Psoas muscle (tissue), 7 donors: ENCODE measurements at regions not wholly inside any gene's neighbourhood (a gene's known extent, or its start where the extent isn't known, plus 50 kb on each side); places are given as distances from the start of the nearest gene placed in this dataset.

Experiments used
- ATAC-seq, 4 donors: fragments of 200-7000 bp; cut with Tn5 transposase; one replicate each; pipeline ENCODE4 v1.9.1; 2020; ENCODE audit warnings: moderate library complexity in 3 of 4, mild to moderate bottlenecking in 2 of 4
- DNase-seq, 2 donors: peaks; one replicate each; pipeline ENCODE4 v3.0.0-alpha.2; 2020
- H3K27ac ChIP-seq: fragments of 200-600 bp; one replicate; pipeline ENCODE4 v1.8.0; 2022
- H3K27me3 ChIP-seq, 3 donors: fragments of 200-600 bp in 1 of 3; one replicate each; pipeline versions ENCODE4 v1.6.1 to v1.8.0; 2013 to 2022; ENCODE audit warnings: low read length in 2 of 3, mild to moderate bottlenecking in 2 of 3, moderate library complexity in 1 of 3; ENCODE audit not compliant: insufficient read depth in 3 of 3
- H3K36me3 ChIP-seq, 2 donors: fragments of 200-600 bp in 1 of 2; one replicate each; pipeline versions ENCODE4 v1.6.1 to v1.8.0; 2013 to 2022; ENCODE audit warnings: low read depth in 1 of 2, mild to moderate bottlenecking in 1 of 2, moderate library complexity in 1 of 2; ENCODE audit not compliant: insufficient read depth in 1 of 2
- H3K4me1 ChIP-seq: fragments of 200-600 bp; one replicate; pipeline ENCODE4 v1.8.0; 2022
- H3K4me3 ChIP-seq: fragments of 200-600 bp; one replicate; pipeline ENCODE4 v1.8.0; 2022; ENCODE audit warnings: mild to moderate bottlenecking
- H3K9me3 ChIP-seq: fragments of 200-600 bp; one replicate; pipeline ENCODE4 v1.8.0; 2022
- WGBS, 3 donors: extraction: QIAGEN DNeasy Blood & Tissue Kit; methylation state at CpG; one replicate each; pipeline versions ENCODE4 v1.1.6 to v1.1.7; 2013; 5-methylcytosine and 5-hydroxymethylcytosine counted together
- intact Hi-C, 2 donors: fragments of 100-400 bp; cut with DNase I; formaldehyde crosslinking; loops; one replicate each; pipeline versions ENCODE4 v1.11.0 to v1.14.2; 2022
- TF ChIP-seq, protein P1 (sequence below): fragments of 200-600 bp; IDR thresholded peaks from one replicate; pipeline ENCODE4 v1.8.0; 2022; ENCODE audit warnings: antibody characterized with exemption
- donor health status: healthy with polysubstance abuse.
- donor health status: DM: no; HTN: no; CAD: no; lungs with moderate emphysema.
- donor health status: Bipolar disorder and iron deficiency.
- donor health status: healthy.
- donor health status: DM: yes; HTN: yes; CAD: no.
- donor health status: DM: no; HTN: no; CAD: no.
- donor health status: DM: yes; HTN: yes; CAD: no.

GRCh38 chr5:145385276-145385675 lies 449.9 kb downstream of the PRELID2 start:
- Histone ChIP-seq H3K27ac (no peak overlapping the region), H3K9me3 (no peaks in the 10 kb centered on the region), H3K4me3 (no peak overlapping the region), H3K36me3 (no peaks in the 10 kb centered on the region), H3K4me1 (no peaks in the 10 kb centered on the region), H3K27me3 (no peaks in the 10 kb centered on the region)
- WGBS, 3 donors: 95 to 99% (median 99%) methylated on average over 2 of the region's 2 CpGs
- ATAC-seq (no peak), DNase-seq (no peak)
- intact Hi-C loops: no loop called here
- TF ChIP-seq, protein P1, sequence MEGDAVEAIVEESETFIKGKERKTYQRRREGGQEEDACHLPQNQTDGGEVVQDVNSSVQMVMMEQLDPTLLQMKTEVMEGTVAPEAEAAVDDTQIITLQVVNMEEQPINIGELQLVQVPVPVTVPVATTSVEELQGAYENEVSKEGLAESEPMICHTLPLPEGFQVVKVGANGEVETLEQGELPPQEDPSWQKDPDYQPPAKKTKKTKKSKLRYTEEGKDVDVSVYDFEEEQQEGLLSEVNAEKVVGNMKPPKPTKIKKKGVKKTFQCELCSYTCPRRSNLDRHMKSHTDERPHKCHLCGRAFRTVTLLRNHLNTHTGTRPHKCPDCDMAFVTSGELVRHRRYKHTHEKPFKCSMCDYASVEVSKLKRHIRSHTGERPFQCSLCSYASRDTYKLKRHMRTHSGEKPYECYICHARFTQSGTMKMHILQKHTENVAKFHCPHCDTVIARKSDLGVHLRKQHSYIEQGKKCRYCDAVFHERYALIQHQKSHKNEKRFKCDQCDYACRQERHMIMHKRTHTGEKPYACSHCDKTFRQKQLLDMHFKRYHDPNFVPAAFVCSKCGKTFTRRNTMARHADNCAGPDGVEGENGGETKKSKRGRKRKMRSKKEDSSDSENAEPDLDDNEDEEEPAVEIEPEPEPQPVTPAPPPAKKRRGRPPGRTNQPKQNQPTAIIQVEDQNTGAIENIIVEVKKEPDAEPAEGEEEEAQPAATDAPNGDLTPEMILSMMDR: no peak

GRCh38 chr5:145378226-145378625 lies 456.9 kb downstream of the PRELID2 start:
- no peak for DNase-seq
- TF ChIP-seq, protein P1: no peak
- intact Hi-C loops: no loop called here

DNA sequence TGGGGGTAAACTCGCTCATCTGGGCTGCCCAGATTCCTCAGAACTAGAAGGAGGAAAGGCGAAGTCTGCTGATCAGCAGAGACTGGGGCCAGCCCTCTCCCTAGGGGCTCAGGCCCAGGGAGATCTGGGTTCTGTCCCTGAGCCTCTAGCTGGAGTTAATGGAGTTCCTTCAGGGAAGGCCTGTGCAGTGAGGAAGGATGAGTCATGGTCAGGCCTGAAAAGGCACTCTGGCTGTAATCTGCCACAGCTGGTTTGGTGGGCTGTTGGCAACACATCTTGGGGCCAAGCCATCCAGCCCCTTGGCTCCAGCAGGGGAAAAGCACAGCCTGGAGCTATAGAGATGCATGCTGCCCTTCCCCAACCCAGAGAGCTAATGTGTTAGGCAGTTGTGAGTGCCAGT lies 459.6 kb downstream of the PRELID2 start:
- WGBS, 3 donors: 75 to 85% (median 75%) methylated on average over 2 of the region's 2 CpGs
- Histone ChIP-seq H3K27me3 (no peaks in the 10 kb centered on the region), H3K9me3 (peaks cover 10% of the 10 kb centered on the region), H3K4me1 (no peaks in the 10 kb centered on the region), H3K36me3 (no peaks in the 10 kb centered on the region), H3K4me3 (no peak overlapping the region), H3K27ac (no peak overlapping the region)
- DNase-seq: no peak
- ATAC-seq: no peak
- TF ChIP-seq, protein P1: no peak
- intact Hi-C loops: no loop called here

More at GRCh38 chr5:145378226-145378625, 456.9 kb downstream of the PRELID2 start:
- Histone ChIP-seq H3K36me3 (no peaks in the 10 kb centered on the region), H3K27ac (no peak overlapping the region), H3K27me3 (no peaks in the 10 kb centered on the region), H3K4me3 (no peak overlapping the region), H3K4me1 (no peaks in the 10 kb centered on the region), H3K9me3 (peaks cover 10% of the 10 kb centered on the region)
- ATAC-seq: no peak
- WGBS, 3 donors: 48 to 98% (median 54%) methylated on average over 1 of the region's 1 CpG

DNA sequence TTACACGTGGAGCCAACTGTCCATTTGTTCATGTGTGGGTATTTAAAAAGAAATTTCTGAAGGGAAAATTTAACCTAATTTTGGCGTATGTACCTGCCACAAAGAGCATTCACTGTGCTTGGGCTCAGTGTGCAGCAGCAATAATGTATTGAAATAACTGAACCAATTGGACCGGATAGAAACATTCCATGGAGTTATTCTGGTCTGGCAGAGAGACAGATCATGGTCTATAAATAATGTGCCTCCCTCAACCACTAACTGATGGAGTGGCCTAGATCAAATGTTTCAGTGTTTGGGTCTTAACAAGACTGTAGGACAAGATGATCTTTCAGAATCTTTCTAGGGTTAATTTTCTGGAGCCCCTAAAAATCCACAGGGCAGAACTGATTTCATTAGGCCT lies 469.7 kb downstream of the PRELID2 start:
- ATAC-seq: no peak
- 51 to 63% (median 52%) methylated on average over 3 of the region's 3 CpGs for WGBS, 3 donors
- Histone ChIP-seq H3K4me1 (peaks cover 3% of the 10 kb centered on the region), H3K4me3 (no peak overlapping the region), H3K9me3 (no peaks in the 10 kb centered on the region), H3K27ac (no peak overlapping the region), H3K27me3 (no peaks in the 10 kb centered on the region), H3K36me3 (no peaks in the 10 kb centered on the region)
- intact Hi-C loops: no loop called here
- TF ChIP-seq, protein P1: no peak
- DNase-seq: no peak

GRCh38 chr5:145362266-145362665 lies 472.9 kb downstream of the PRELID2 start:
- TF ChIP-seq, protein P1: no peak
- H3K9me3 ChIP-seq: no peaks in the 10 kb centered on the region

More at GRCh38 chr5:145362266-145362665, 472.9 kb downstream of the PRELID2 start:
- Histone ChIP-seq H3K36me3 (no peaks in the 10 kb centered on the region), H3K27ac (no peak overlapping the region), H3K4me1 (peaks cover 3% of the 10 kb centered on the region), H3K4me3 (no peak overlapping the region), H3K27me3 (no peaks in the 10 kb centered on the region)
- DNase-seq (no peak), ATAC-seq (no peak)
- intact Hi-C loops: no loop called here
- WGBS, 3 donors: 81 to 88% (median 85%) methylated on average over 2 of the region's 2 CpGs
